Neural cell (in vitro differentiated cells): ENCODE measurements at regions not wholly inside any gene's neighbourhood (a gene's known extent, or its start where the extent isn't known, plus 50 kb on each side); places are given as distances from the start of the nearest gene placed in this dataset.

Source experiments
- CTCF ChIP-seq: fragments of 450-650 bp; IDR thresholded peaks from 2 replicates; pipeline ENCODE4 v1.5.1; 2014; ENCODE audit warnings: antibody characterized with exemption, mild to moderate bottlenecking, moderate library complexity; ENCODE audit not compliant: poor library complexity, severe bottlenecking
- EP300 ChIP-seq: fragments of 450-650 bp; conservative IDR thresholded peaks from 2 replicates; pipeline ENCODE4 v1.6.1; 2014; ENCODE audit warnings: antibody characterized with exemption, mild to moderate bottlenecking, moderate library complexity; ENCODE audit not compliant: poor library complexity, severe bottlenecking
- EZH2 ChIP-seq: fragments of 200-600, 300-800 bp; shearing (Covaris generic), sonication (generic); IDR thresholded peaks from 2 replicates; pipeline ENCODE4 v1.6.1; 2014; ENCODE audit warnings: antibody characterized with exemption, low read length, borderline replicate concordance, mild to moderate bottlenecking; ENCODE audit not compliant: insufficient read depth, poor library complexity, severe bottlenecking
- TAF1 ChIP-seq: IDR thresholded peaks from 2 replicates; pipeline ENCODE4 v1.6.1; 2012; ENCODE audit warnings: low read depth

- TF ChIP-seq EP300: no peak
- TF ChIP-seq CTCF: no peak
- no peak for TF ChIP-seq EZH2
- TF ChIP-seq TAF1: no peak
These were observed 202.9 kb downstream of the USP25 start for GRCh38 chr21:15932726-15933125.
